IMR-90 (cell line): ENCODE measurements at regions not wholly inside any gene's neighbourhood (a gene's known extent, or its start where the extent isn't known, plus 50 kb on each side); places are given as distances from the start of the nearest gene placed in this dataset.

Experiments used
- BHLHE40 ChIP-seq: fragments of 150-350 bp; IDR thresholded peaks from 2 replicates; pipeline ENCODE4 v1.6.1; 2016; ENCODE audit warnings: mild to moderate bottlenecking, low read depth, low read length
- MAFK ChIP-seq: IDR thresholded peaks from 2 replicates; pipeline ENCODE4 v1.6.1; 2012; ENCODE audit warnings: low read depth, low read length, improper control_type of control experiment
- MAZ ChIP-seq: IDR thresholded peaks from 2 replicates; pipeline ENCODE4 v1.6.1; 2012; ENCODE audit warnings: low read depth, mild to moderate bottlenecking, low read length, improper control_type of control experiment, moderate library complexity, borderline replicate concordance
- MXI1 ChIP-seq: IDR thresholded peaks from 2 replicates; pipeline ENCODE4 v1.6.1; 2012; ENCODE audit warnings: low read depth, mild to moderate bottlenecking, low read length, moderate library complexity, borderline replicate concordance
- POLR2A ChIP-seq: IDR thresholded peaks from 2 replicates; pipeline ENCODE4 v1.6.1; 2012; ENCODE audit warnings: mild to moderate bottlenecking, low read depth, low read length
- RAD21 ChIP-seq: IDR thresholded peaks from 2 replicates; pipeline ENCODE4 v1.6.1; 2012; ENCODE audit warnings: low read length, improper control_type of control experiment
- RFX5 ChIP-seq: IDR thresholded peaks from 2 replicates; pipeline ENCODE4 v1.8.0; 2012; ENCODE audit warnings: low read depth, mild to moderate bottlenecking, low read length, moderate library complexity
- SMC3 ChIP-seq: fragments of 150-350 bp; IDR thresholded peaks from 2 replicates; pipeline ENCODE4 v1.6.1; 2016; ENCODE audit warnings: low read depth, mild to moderate bottlenecking, antibody characterized with exemption, low read length, moderate library complexity
- TF ChIP-seq, protein P1 (sequence below): fragments of 150-350 bp; IDR thresholded peaks from 2 replicates; pipeline ENCODE4 v1.6.1; 2016; ENCODE audit warnings: low read depth, mild to moderate bottlenecking, low read length, moderate library complexity, borderline replicate concordance
- TF ChIP-seq, protein P2 (sequence below): conservative IDR thresholded peaks from 2 replicates; pipeline ENCODE4 v1.5.1; 2012; ENCODE audit warnings: mild to moderate bottlenecking, low read depth, low read length, improper control_type of control experiment
- TF ChIP-seq, protein P3 (sequence below): fragments of 150-350 bp; IDR thresholded peaks from 2 replicates; pipeline ENCODE4 v1.6.1; 2017; ENCODE audit warnings: mild to moderate bottlenecking, antibody characterized with exemption, low read length, low read depth

DNA sequence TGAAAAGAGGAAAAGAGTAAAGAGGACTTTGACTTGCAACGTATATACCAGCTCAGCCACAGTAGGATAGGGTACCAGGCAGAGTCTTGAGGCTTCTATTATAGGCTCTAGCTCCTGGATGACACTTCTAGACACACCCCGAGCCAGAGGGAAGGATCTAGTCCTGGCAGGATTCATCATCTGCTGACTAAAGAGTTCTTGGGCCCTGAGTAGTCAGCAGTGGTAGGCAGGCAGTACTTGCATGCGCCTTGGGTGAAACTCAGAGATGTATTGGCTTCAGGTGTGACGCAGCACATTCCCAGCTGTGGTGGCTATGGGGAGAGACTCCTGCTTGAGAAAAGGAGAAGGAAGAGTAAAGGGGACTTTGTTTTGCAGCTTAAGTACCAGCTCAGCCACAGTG is 162.3 kb upstream of the APP start:
- TF ChIP-seq, protein P1, sequence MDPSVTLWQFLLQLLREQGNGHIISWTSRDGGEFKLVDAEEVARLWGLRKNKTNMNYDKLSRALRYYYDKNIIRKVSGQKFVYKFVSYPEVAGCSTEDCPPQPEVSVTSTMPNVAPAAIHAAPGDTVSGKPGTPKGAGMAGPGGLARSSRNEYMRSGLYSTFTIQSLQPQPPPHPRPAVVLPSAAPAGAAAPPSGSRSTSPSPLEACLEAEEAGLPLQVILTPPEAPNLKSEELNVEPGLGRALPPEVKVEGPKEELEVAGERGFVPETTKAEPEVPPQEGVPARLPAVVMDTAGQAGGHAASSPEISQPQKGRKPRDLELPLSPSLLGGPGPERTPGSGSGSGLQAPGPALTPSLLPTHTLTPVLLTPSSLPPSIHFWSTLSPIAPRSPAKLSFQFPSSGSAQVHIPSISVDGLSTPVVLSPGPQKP: no peak
- TF ChIP-seq, protein P2, sequence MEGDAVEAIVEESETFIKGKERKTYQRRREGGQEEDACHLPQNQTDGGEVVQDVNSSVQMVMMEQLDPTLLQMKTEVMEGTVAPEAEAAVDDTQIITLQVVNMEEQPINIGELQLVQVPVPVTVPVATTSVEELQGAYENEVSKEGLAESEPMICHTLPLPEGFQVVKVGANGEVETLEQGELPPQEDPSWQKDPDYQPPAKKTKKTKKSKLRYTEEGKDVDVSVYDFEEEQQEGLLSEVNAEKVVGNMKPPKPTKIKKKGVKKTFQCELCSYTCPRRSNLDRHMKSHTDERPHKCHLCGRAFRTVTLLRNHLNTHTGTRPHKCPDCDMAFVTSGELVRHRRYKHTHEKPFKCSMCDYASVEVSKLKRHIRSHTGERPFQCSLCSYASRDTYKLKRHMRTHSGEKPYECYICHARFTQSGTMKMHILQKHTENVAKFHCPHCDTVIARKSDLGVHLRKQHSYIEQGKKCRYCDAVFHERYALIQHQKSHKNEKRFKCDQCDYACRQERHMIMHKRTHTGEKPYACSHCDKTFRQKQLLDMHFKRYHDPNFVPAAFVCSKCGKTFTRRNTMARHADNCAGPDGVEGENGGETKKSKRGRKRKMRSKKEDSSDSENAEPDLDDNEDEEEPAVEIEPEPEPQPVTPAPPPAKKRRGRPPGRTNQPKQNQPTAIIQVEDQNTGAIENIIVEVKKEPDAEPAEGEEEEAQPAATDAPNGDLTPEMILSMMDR: no peak
- TF ChIP-seq BHLHE40 (no peak), MAZ (no peak), RFX5 (no peak), POLR2A (no peak), MXI1 (no peak), MAFK (no peak), SMC3 (no peak), RAD21 (no peak)
- TF ChIP-seq, protein P3, sequence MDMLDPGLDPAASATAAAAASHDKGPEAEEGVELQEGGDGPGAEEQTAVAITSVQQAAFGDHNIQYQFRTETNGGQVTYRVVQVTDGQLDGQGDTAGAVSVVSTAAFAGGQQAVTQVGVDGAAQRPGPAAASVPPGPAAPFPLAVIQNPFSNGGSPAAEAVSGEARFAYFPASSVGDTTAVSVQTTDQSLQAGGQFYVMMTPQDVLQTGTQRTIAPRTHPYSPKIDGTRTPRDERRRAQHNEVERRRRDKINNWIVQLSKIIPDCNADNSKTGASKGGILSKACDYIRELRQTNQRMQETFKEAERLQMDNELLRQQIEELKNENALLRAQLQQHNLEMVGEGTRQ: no peak
